Loucy (cell line): ENCODE measurements at regions not wholly inside any gene's neighbourhood (a gene's known extent, or its start where the extent isn't known, plus 50 kb on each side); places are given as distances from the start of the nearest gene placed in this dataset.
A peak's percentile ranks its signal among the peaks of the same experiment; 100 is the strongest.

ENCODE experiments used
- H2AFZ ChIP-seq: fragments of 200-600 bp; sonication (generic); 2 replicates; pipeline ENCODE4 v1.6.0; 2016; ENCODE audit warnings: antibody characterized with exemption, mild to moderate bottlenecking, low read length, moderate library complexity
- H3F3A ChIP-seq: fragments of 200-600 bp; 2 replicates; pipeline ENCODE4 v1.6.0; 2016; ENCODE audit warnings: antibody characterized with exemption, low read depth, mild to moderate bottlenecking
- H3K27me3 ChIP-seq: fragments of 200-600 bp; sonication (generic); 2 replicates; pipeline ENCODE4 v1.6.1; 2014; ENCODE audit warnings: low read length, mild to moderate bottlenecking; ENCODE audit not compliant: insufficient read depth, poor library complexity, severe bottlenecking
- H3K36me3 ChIP-seq: fragments of 200-600 bp; sonication (generic); 2 replicates; pipeline ENCODE4 v1.6.1; 2016; ENCODE audit warnings: low read length; ENCODE audit not compliant: insufficient read depth
- H3K4me1 ChIP-seq: fragments of 200-600 bp; sonication (generic); 2 replicates; pipeline ENCODE4 v1.5.1; 2014; ENCODE audit warnings: low read length, mild to moderate bottlenecking; ENCODE audit not compliant: insufficient read depth, poor library complexity, severe bottlenecking
- H3K4me2 ChIP-seq: fragments of 200-600 bp; sonication (generic); 2 replicates; pipeline ENCODE4 v1.6.0; 2014; ENCODE audit warnings: antibody characterized with exemption, low read length, low read depth, mild to moderate bottlenecking; ENCODE audit not compliant: poor library complexity, severe bottlenecking
- H3K4me3 ChIP-seq: fragments of 200-600 bp; sonication (generic); 2 replicates; pipeline ENCODE4 v1.5.1; 2014; ENCODE audit warnings: low read length, mild to moderate bottlenecking, mixed read lengths; ENCODE audit not compliant: poor library complexity, severe bottlenecking
- H3K79me2 ChIP-seq: fragments of 200-600 bp; sonication (generic); 2 replicates; pipeline ENCODE4 v1.6.1; 2014; ENCODE audit warnings: low read length; ENCODE audit not compliant: insufficient read depth
- H3K9ac ChIP-seq: fragments of 200-600 bp; sonication (generic); 2 replicates; pipeline ENCODE4 v1.6.0; 2014; ENCODE audit warnings: mild to moderate bottlenecking, low read depth, low read length, moderate library complexity; ENCODE audit not compliant: poor library complexity, severe bottlenecking
- H3K9me2 ChIP-seq: fragments of 200-600 bp; sonication (generic); replicated peaks from 2 replicates; pipeline ENCODE4 v1.6.1; 2016; ENCODE audit warnings: low read depth, low read length, mixed read lengths
- H3K9me3 ChIP-seq: fragments of 200-600 bp; sonication (generic); 2 replicates; pipeline ENCODE4 v1.6.1; 2014; ENCODE audit warnings: mild to moderate bottlenecking, antibody characterized with exemption, low read length, low read depth; ENCODE audit not compliant: insufficient read depth
- H4K20me1 ChIP-seq: fragments of 200-600 bp; sonication (generic); 2 replicates; pipeline ENCODE4 v1.6.0; 2014; ENCODE audit warnings: antibody characterized with exemption, low read length, mild to moderate bottlenecking; ENCODE audit not compliant: insufficient read depth, poor library complexity, severe bottlenecking
- CTCF ChIP-seq: fragments of 200-600 bp; sonication (generic); conservative IDR thresholded peaks from 2 replicates; pipeline ENCODE4 v1.5.1; 2014; ENCODE audit warnings: mild to moderate bottlenecking, antibody characterized with exemption, low read length
- EZH2phosphoT487 ChIP-seq: fragments of 200-600 bp; IDR thresholded peaks from 2 replicates; pipeline ENCODE4 v1.6.1; 2018; ENCODE audit warnings: antibody characterized with exemption, mild to moderate bottlenecking, moderate library complexity, borderline replicate concordance

- no peak overlapping the region for H3K4me3 ChIP-seq
- H3K9ac ChIP-seq = no peak overlapping the region
- H3F3A ChIP-seq = no peaks in the 10 kb centered on the region
- H3K9me2 ChIP-seq = no peaks in the 10 kb centered on the region
- H3K27me3 ChIP-seq = no peaks in the 10 kb centered on the region
- H3K36me3 ChIP-seq = no peaks in the 10 kb centered on the region
- H3K4me1 ChIP-seq = no peaks in the 10 kb centered on the region
- no peaks in the 10 kb centered on the region for H3K79me2 ChIP-seq
- H3K9me3 ChIP-seq = no peaks in the 10 kb centered on the region
- peak overlapping the region; percentile 45; the same call in 1 of the 2 replicates for H2AFZ ChIP-seq
- TF ChIP-seq EZH2phosphoT487 (no peak), CTCF (no peak)
- H4K20me1 ChIP-seq = no peaks in the 10 kb centered on the region
- H3K4me2 ChIP-seq = no peak overlapping the region
These were observed 55.9 kb upstream of the LEF1 start for GRCh38 chr4:108224611-108225053.

GRCh38 chr4:108223313-108223712 is 54.6 kb upstream of the LEF1 start:
- no peak for TF ChIP-seq EZH2phosphoT487
- TF ChIP-seq CTCF = no peak
- H2AFZ ChIP-seq = no peak overlapping the region

GRCh38 chr4:108219998-108220397 is 51.3 kb upstream of the LEF1 start:
- no peak overlapping the region for H3K4me3 ChIP-seq

More at GRCh38 chr4:108223313-108223712, 54.6 kb upstream of the LEF1 start:
- Histone ChIP-seq H3K79me2 (no peaks in the 10 kb centered on the region), H3K4me1 (no peaks in the 10 kb centered on the region), H4K20me1 (no peaks in the 10 kb centered on the region), H3K36me3 (no peaks in the 10 kb centered on the region), H3K4me3 (no peak overlapping the region), H3F3A (no peaks in the 10 kb centered on the region), H3K9me2 (no peaks in the 10 kb centered on the region), H3K27me3 (no peaks in the 10 kb centered on the region), H3K9ac (no peak overlapping the region), H3K9me3 (no peaks in the 10 kb centered on the region), H3K4me2 (no peak overlapping the region)

More at GRCh38 chr4:108219998-108220397, 51.3 kb upstream of the LEF1 start:
- H3K9me2 ChIP-seq = no peaks in the 10 kb centered on the region
- no peak for TF ChIP-seq EZH2phosphoT487
- no peak for TF ChIP-seq CTCF
- H3K4me2 ChIP-seq = no peak overlapping the region
- no peak overlapping the region for H2AFZ ChIP-seq
- H4K20me1 ChIP-seq = no peaks in the 10 kb centered on the region
- H3K9ac ChIP-seq = no peak overlapping the region
- H3K9me3 ChIP-seq = no peaks in the 10 kb centered on the region
- no peaks in the 10 kb centered on the region for H3K27me3 ChIP-seq
- no peaks in the 10 kb centered on the region for H3F3A ChIP-seq
- H3K79me2 ChIP-seq = no peaks in the 10 kb centered on the region
- no peaks in the 10 kb centered on the region for H3K36me3 ChIP-seq
- H3K4me1 ChIP-seq = no peaks in the 10 kb centered on the region
